ENCODE measurements at regions not wholly inside any gene's neighbourhood (a gene's known extent, or its start where the extent isn't known, plus 50 kb on each side); places are given as distances from the start of the nearest gene placed in this dataset.
"Not testable (repeated sequence)": the region's sequence is repeated elsewhere in the genome, so short reads cannot be mapped to it uniquely, and the experiment has no call there.

DNA sequence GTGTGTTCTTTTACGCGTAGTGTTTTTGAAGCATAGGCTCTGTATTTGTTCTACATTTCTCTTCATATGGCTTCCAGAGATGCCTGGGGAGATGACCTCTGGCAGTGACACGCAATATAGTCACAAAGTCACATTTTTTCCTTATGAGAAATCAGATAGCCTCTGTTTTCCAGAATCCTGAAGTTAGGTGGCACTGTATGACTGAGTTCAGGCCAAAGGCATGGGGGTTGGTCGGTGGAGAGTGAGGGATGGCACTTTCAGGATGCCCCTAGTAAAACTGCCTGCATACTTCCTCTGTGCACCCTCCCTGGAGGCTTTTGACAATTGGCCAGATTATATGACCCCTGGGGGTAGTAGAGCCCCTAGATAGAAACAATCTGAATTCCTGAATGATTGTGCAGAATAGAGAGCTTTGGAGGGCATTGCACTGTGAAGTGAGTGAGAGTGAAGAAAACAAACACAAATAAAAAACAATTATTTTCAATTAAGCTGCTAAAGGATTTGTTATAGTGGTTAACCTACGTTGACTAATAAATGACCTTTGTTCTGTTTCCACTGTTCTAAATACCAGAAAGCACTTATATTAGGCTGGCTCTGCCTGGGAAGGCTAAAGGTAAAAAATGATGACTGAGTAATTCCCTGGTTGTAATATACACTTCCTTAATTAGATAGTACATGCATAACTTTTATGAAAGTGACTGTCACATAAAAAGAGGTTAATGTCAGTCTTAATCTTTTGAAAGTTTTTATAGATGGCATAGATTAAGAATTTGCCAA, 1660.8 kb downstream of the PLA2G4A start:
- DNase-seq: no peak

DNA sequence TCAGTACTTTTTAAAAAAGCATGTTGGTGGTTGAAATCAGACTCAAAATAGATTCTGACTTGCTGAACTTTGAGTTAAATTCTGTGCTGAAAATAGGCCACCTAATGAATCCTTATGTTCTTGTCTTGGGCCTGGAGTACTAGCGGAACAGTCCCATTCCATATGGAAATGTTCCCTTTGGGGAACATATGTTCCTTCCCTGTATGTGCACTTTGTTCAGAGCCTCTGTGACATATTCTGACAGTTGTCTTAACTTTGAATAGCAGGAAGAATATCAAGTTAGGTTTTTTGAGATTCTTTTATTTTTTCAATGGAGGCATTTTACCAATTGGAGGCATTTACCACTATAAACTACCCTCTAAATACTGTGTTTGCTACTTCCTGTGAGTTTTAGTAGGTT, 1667.8 kb downstream of the PLA2G4A start:
- DNase-seq: no peak

DNA sequence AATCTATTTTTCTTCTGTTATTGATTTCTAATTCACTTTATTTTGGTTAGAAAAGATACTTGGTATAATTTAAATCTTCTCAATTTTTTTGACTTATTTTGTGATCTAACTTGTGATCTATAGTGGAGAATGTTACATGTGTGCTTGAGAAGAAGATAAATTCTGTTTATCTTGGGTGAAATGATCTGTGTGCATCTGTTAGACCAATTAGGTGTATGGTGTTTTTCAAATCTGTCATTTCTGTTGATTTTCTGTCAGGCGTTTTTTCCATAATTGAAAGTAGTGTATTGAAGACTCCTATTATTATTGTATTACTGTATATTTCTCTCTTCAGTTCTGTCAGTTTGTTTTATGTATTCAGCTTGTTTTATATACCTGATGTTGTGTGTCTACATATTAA, 1668.3 kb downstream of the PLA2G4A start:
- DNase-seq: no peak

DNA sequence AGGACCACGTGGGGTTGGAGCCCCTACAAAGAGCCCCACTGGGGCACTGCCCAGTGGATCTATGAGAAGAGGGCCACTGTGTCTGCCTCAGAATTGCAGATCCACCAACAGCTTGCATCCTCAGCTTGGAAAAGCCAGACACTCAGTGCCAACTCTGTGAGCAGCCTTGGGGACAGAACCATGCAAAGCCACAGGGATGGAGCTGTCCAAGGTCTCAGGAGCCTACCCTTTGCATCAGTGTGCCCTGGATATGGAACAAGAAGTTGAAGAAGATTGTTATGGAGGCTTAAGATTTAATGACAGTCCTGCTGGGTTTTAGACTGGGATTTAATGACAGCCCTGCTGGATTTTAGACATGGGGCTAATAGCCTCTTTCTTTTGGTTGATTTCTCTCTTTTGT, 1670.9 kb downstream of the PLA2G4A start:
- DNase-seq: no peak

DNA sequence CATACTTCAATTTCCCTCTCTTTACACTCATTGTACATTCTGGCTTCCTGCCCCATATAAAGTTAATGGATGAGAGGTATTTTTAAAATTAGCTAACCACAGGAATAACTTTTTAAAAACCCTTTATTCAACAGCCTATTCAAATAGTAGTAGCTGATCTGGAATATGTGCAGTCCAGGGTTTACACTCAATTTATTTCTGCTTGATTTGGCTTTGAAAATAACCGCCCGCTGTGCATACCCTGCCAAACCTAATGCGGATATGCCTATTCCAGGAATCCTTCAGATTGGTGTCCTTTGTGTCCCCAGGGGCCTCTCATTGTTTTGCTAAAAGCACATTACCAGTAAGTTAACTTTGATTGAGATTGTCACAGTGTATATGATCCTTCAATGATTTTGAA, 1686.2 kb downstream of the PLA2G4A start:
- peak; percentile 38 for DNase-seq

DNA sequence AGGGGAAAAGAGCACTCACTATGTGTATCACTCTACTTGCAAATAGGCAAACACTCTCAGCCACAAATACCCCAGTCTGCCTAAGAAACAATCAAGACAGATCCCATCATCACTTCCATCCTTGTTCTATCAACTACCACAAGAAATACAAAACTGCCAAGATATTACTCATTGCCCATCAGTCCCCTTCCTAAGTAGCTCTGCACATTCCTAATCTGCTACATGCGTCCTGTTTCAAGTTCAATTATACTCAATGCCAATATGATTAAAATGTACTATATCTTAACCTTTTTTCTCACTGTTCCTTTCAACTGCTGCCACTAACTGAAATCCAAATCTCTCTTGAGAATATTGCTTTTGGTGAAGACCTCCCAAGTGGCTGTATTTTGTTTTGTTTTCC, 1688.4 kb downstream of the PLA2G4A start:
- no peak for DNase-seq

DNA sequence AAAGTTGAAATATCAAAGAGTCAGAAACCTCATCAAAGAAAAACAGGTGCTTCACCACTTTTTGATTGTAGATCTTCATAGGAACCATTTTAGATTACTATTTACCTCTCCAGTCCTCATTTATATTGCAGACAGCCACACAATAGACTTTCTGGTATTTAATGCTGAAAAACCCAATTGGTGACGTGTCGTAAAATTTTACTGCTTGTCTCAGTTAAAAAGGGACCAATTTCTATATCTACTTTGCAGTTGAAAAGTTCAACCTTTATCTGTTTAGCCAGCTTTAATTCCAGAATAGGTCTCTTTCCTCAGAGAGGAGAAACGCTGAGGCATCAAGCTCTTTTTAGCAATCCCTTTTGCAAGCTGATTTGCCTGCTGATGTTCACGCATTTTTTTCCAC, 1722.4 kb downstream of the PLA2G4A start:
- no peak for DNase-seq

DNA sequence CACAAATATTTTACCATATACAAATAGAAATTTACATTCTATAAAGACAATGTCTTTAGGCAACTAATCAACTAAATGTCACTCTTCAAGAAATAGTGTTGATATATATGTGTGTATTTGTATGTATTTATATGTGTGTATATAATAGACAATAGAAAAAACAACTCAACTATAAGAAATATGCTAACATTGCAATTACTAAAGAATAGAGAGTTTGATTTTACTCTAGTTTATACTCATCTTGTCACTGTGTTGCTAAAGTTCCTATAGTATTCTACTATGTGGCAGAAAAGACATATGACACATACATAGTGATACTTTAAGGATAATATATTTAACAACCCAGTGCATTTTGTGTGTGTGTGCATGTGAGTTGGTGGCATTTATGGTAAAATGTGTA, 1728.3 kb downstream of the PLA2G4A start:
- no peak for DNase-seq

DNA sequence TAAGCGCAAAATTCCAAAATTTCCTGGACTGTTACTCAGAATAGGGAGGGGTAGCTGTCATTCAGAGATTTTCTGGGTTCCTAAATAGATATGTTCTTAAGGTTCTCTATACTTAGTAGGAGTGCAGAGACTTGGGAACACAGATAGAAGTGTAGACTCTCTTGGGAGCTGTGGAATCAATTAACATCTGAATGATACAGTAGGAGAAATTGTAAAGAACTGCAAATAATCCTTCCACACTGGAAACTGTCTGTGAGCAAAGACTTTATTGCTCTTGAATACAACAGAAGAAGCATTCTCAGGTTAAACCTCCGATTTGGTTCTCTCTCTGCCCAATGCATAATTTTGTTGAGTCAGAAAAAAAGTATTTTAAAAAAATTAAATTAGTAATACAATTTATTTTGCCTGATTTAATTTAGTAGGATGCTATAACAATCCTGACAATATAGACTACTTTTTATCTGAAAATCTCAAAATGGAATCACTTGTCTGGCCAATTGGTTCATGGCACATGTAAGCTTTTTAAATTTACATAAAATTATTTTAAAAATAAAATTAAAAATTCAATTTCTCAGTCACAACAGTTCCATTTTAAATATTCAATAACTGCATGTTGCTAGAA, 1754.3 kb downstream of the PLA2G4A start:
- no peak for DNase-seq

DNA sequence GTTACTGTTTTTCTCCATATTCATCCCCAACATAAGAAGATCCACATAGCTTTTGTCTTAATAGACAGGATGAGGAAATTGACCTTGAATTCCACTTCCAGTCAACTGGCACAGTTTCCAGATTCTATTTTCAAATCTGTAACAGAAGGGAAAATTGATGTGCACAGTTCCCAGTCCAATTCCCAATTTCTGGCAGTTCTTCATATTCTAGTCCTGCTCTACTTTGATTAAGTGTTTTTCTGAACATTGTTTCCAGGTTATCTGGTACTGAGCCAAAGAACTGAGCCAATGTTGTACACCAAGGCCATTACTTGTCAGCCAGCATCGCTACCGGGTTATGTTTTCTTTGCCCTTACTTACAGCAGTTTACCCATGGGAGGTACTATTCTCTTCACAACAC, 1755.4 kb downstream of the PLA2G4A start:
- DNase-seq: no peak

DNA sequence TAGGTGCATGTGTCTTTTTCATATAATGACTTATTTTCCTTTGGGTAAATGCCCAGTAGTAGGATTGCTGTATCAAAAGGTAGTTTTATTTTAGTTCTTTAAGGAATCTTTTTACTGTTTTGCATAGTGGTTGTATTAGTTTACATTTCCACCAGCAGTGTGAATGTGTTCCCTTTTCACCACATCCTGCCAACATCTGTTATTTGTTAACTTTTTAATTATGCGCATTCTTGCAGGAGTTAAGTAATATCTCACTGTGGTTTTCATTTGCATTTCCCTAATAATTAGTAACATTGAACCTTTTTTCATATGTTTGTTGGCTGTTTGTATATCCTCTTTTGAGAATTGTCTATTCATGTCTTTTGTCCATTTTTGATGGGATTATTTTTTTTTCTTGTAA, 1761.9 kb downstream of the PLA2G4A start:
- no peak for DNase-seq

DNA sequence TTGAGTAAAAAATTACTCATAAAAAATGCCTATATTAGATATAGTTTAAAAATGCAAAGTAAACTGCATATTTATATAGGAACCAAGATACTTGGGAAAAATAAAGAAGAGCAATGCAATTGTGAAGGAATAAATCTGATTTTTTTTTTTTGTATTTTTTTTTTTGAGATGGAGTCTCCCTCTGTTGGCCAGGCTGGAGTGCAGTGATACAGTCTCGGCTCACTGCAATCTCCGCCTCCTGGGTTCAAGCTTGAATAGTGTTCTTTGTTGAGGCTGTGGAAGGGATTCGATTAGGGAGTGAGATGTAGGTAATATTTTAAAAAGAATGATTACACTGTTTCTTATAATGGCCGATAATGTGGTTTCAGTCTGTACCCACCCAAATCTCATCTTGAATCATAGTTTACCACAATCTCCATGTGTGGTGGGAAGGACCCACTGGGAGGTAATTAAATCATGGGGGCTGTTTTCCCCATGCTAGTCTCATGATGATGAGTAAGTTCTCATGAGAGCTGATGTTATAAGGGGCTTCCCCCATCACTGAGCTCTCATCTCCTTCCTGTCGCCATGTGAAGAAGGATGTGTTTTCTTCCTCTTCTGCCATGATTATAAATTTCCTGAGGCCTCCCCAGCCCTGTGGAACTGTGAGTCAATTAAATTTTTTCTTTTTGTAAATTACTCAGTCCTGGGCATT, 1765.9 kb downstream of the PLA2G4A start:
- DNase-seq: no peak

DNA sequence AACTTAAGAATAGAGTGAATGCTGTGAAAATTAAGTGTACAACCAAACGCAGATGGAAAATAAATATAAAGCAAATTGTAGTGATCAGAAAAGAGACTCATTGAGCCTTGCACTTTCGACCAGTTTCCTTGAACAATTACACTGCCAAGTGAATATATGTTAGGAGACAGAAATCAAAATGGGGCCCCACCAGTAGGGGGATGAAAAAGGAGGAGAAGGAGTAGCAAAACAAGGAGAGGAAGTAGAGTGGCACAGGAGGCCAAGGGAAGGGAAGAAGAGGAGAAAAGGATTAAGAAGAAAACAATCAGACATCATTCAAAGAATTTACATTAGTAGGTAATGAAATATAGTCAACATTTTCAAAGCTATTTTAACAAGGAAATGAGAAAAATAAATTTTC, 1770.6 kb downstream of the PLA2G4A start:
- no peak for DNase-seq

DNA sequence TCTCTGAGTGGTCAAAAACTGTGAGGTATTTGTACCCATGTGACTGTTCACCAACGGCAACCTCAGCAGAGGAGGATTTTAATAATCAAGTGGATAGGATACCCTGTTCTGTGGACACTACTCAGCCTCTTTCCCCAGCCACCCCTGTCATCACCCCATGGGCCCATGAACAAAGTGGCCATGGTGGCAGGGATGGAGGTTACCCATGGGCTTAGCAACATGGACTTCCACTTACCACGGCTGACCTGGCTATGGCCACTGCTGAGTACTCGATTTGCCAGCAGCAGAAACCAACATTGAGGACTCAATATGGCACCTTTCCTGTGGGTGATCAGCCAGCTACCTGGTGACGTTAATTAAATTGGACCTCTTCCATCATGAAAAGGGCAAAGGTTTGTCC, 1782.7 kb downstream of the PLA2G4A start:
- no peak for DNase-seq

DNA sequence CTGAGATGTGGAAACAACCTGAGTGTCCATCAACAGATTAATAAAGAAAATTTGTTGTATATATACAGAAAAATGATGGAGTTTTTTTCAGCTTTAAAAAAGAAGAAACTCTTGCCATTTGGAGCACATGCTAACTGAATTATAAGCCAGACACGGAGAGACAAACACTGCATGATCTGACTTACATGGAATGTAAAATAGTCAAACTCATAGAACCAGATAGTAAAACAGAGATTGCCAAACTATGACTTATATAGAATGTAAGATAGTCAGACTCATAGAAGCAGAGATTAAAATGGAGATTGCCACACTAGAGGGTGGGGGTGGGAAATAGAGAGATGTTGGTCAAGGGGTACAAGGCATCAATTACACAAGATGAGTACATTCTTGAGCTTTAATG, 1786.6 kb downstream of the PLA2G4A start:
- DNase-seq: no peak

DNA sequence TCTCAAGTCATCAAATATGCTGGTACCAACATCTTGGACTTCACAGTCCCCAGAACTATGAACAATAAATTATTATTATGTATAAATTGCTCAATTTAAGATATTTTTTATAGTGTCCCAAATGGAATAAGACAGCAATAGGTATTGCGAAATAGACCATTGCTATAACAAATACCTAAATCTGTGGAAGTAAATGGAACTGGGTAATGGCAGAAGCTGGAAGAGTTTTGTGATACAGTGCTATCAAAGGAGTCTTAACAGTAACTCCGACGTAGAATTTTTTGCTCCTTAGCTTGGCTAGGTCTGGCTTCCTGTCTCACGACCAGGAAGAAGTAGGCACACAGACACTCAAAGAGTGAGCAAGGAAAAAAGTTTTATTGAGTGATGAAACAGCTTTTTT, 1791.5 kb downstream of the PLA2G4A start:
- no peak for DNase-seq

DNA sequence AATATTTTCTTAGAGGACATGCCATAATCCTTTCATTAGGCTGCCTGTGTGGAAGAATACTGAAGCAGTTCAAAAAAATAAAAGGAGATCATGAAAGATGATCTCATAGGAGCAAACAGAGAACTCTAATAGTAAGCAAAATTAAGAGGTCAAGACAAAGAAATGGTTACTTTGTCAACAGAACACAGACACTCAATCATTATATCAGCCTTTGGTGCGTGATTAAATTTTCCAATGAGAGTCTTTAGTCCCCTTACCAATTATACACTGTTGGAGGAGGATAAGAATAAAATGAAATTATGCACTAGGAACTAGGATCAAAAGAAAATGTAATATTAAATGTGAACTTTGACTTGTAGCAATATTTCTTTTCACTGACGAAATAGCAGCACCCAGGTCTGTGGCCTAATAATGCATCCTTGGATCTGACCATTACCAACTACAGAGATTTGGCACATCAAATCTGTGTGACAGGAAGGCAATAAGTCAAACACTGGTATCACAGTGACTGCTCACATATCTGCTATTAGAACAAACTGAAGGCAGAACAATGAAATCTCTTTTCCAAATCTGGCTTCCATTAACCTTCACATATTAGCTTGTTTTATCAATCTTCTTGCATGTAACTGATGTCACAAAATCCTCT, 1812.9 kb downstream of the PLA2G4A start:
- DNase-seq: no peak

DNA sequence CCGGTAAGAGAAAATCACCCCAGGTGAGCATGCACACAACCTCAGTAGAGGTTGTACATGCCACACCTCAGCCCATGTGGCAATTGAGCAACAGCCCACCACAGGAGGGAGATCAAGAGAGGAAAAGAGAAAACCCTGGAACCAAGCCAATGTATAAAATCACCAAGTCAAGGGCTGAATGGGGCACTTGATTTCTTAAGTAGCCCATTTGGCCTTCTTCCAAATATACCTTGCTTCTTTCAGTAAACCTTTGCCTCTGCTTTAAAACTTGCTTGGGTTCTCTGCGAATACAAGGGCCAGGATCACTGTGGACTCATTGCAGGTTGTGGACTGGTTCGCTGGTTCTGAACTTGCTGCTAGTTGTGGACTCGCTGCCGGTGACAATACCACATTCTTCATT, 1814.0 kb downstream of the PLA2G4A start:
- peak; percentile 80 for DNase-seq

DNA sequence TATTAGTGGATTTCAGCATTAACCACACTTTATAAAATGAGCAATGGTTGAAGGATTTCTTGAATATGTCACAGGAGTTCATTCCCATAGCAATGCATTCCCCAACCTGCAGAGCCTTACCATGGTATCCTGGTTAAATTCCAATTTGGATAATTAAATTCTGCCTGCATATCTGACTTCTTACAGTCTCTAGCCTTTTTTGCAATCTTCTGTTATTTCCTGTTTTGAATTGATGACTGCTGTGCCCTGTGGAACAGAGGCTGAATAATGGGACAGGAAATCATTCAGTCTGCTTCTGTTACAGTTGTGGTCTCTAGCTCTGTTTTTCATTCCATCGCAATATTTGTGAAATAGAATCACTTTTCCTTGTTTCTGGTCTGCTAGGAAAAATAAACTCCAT, 1823.9 kb downstream of the PLA2G4A start:
- no peak for DNase-seq

DNA sequence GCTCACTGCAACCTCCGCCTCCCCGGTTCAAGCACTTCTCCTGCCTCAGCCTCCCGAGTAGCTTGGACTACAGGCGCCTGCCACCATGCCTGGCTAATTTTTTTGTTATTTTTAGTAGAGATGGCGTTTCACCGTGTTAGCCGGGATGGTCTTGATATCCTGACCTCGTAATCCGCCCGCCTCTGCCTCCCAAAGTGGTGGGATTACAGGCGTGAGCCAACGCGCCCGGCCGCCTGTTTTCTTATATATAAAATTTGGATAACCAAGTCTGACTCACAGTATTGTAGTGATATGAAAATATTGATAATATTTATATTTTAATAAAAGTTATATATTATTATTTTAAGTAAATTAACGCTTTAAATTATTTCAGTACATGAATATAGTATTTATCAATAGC, 1821.7 kb downstream of the BRINP3 start:
- not testable (repeated sequence) for DNase-seq

DNA sequence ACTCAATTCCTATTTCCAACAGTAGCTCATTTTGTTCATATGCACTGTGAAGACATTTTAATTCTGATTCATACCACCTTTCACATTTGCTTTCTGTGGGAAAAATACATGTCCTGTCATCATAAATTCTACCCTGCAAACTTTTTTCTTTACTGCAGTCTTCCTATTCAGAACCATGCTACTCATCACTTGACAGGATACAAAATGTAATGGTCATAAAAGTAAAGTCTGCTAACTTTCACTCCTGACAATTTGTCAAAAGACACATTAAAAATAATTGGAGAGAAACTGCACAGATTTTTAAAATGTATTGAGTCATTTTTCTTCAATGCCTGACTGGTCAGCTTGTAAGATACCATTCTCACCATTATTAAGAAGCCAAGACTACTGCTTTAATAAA, 1817.1 kb downstream of the BRINP3 start:
- DNase-seq: no peak

DNA sequence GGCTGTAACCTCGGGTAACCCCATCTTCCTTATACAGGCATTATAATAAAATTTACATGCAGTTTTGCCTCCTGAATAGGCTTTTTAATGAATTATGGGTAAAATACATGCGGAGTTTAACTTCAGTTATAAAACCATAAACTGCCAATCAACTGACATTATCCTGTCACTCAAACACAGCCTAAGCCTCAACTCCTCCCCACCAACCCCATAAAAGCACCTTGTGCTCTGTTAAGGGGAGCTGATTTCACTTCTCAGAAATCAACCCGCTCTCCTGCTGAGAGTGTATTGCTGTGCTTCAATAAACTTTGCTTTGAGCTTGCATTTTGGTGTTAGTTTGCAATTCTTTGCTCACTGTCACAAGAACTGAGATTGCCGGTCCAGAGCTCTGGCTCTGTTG, 1812.2 kb downstream of the BRINP3 start:
- DNase-seq: no peak

DNA sequence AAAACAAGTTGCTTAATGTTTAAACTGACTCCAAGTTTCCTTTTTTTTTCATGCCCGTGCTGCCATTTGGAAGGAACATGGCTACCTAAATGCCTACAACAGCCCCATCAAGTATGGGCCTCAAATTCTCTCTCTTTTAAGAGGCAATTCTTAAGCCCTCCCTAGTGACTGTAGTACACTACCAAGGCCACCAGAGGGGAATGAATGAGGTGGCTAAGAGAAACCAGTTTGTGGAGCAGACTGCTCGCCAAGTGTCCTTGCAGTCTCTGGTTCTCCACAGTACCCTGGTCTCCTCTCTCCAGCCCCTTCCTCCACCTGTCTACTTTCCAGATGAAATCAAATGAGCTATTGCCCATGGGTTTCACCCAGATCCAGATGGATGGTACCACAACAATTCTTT, 1809.6 kb downstream of the BRINP3 start:
- no peak for DNase-seq

All from DMS79 treated with DMSO at 0.1 percent for 48 hours (cell line).